Upper lobe of right lung (tissue), 1 donor: ENCODE measurements at regions not wholly inside any gene's neighbourhood (a gene's known extent, or its start where the extent isn't known, plus 50 kb on each side); places are given as distances from the start of the nearest gene placed in this dataset.

Experiments used
- ATAC-seq: fragments of 200-7000 bp; cut with Tn5 transposase; one replicate; pipeline ENCODE4 v1.9.1; 2020; ENCODE audit warnings: mild to moderate bottlenecking, moderate library complexity
- DNase-seq: peaks from one replicate; pipeline ENCODE4 v3.0.0-alpha.2; 2020
- H3K27ac ChIP-seq: fragments of 200-600 bp; one replicate; pipeline ENCODE4 v1.8.0; 2022
- H3K27me3 ChIP-seq: fragments of 200-600 bp; one replicate; pipeline ENCODE4 v1.8.0; 2022; ENCODE audit warnings: mild to moderate bottlenecking
- H3K36me3 ChIP-seq: fragments of 200-600 bp; one replicate; pipeline ENCODE4 v1.8.0; 2022
- H3K4me1 ChIP-seq: fragments of 200-600 bp; one replicate; pipeline ENCODE4 v1.8.0; 2022
- H3K4me3 ChIP-seq: fragments of 200-600 bp; one replicate; pipeline ENCODE4 v1.8.0; 2022; ENCODE audit warnings: mild to moderate bottlenecking
- H3K9me3 ChIP-seq: fragments of 200-600 bp; one replicate; pipeline ENCODE4 v1.8.0; 2022
- CTCF ChIP-seq: fragments of 200-600 bp; IDR thresholded peaks from one replicate; pipeline ENCODE4 v1.8.0; 2022; ENCODE audit warnings: antibody characterized with exemption
- intact Hi-C: fragments of 100-400 bp; cut with DNase I; formaldehyde crosslinking; loops from one replicate; pipeline ENCODE4 v1.11.0; 2022
- donor health status: DM: no; HTN: yes; CAD: no; lungs with severe emphysema.

- H3K4me1 ChIP-seq: no peaks in the 10 kb centered on the region
- ATAC-seq (no peak), DNase-seq (no peak)
- H3K27ac ChIP-seq: no peak overlapping the region
- TF ChIP-seq CTCF: no peak
- no peaks in the 10 kb centered on the region for H3K36me3 ChIP-seq
- H3K27me3 ChIP-seq: no peaks in the 10 kb centered on the region
- intact Hi-C loops: no loop called here
- H3K4me3 ChIP-seq: no peak overlapping the region
- H3K9me3 ChIP-seq: no peaks in the 10 kb centered on the region
Measured at GRCh38 chr1:55749975-55750627, 534.9 kb upstream of the USP24 start.

- Histone ChIP-seq H3K36me3 (no peaks in the 10 kb centered on the region), H3K4me1 (no peaks in the 10 kb centered on the region), H3K27me3 (no peaks in the 10 kb centered on the region), H3K27ac (no peak overlapping the region), H3K9me3 (no peaks in the 10 kb centered on the region), H3K4me3 (no peak overlapping the region)
- ATAC-seq (no peak), DNase-seq (no peak)
- intact Hi-C loops: no loop called here
- no peak for TF ChIP-seq CTCF
Measured at GRCh38 chr1:55747408-55747841, 532.3 kb upstream of the USP24 start.

- no peak for TF ChIP-seq CTCF
- no peak overlapping the region for H3K27ac ChIP-seq
- H3K4me3 ChIP-seq: no peak overlapping the region
- intact Hi-C loops: no loop called here
- H3K27me3 ChIP-seq: no peaks in the 10 kb centered on the region
- no peak for DNase-seq
- no peak for ATAC-seq
- no peaks in the 10 kb centered on the region for H3K4me1 ChIP-seq
- no peaks in the 10 kb centered on the region for H3K9me3 ChIP-seq
- H3K36me3 ChIP-seq: no peaks in the 10 kb centered on the region
Measured at GRCh38 chr1:55746710-55747109, 531.5 kb upstream of the USP24 start.

DNA sequence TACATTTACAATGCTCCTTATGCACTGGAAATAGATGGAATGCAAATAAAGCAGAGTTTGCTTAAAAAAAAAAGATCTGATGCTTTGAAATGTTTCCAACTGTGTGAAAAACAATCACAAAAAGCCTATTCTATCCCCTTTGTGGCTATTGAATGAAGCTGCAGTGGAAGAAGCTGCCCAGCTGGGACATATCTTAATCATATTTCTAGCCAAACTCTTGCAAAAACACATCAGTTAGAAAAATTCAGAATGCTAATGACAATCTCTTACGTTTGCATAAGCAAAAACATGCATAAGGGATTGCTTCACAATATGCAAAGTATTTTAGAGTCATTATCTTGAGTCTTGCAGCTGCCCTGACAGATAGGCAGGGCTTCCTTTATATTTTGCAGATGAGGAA lies 526.4 kb upstream of the USP24 start:
- Histone ChIP-seq H3K36me3 (no peaks in the 10 kb centered on the region), H3K27me3 (no peaks in the 10 kb centered on the region), H3K9me3 (no peaks in the 10 kb centered on the region), H3K4me3 (no peak overlapping the region), H3K4me1 (no peaks in the 10 kb centered on the region), H3K27ac (no peak overlapping the region)
- TF ChIP-seq CTCF: no peak
- no peak for DNase-seq
- intact Hi-C loops: no loop called here
- ATAC-seq: no peak

GRCh38 chr1:55735106-55735505 lies 519.9 kb upstream of the USP24 start:
- DNase-seq (no peak), ATAC-seq (no peak)
- no peaks in the 10 kb centered on the region for H3K4me1 ChIP-seq
- no peaks in the 10 kb centered on the region for H3K36me3 ChIP-seq
- intact Hi-C loops: no loop called here
- no peaks in the 10 kb centered on the region for H3K27me3 ChIP-seq
- H3K9me3 ChIP-seq: no peaks in the 10 kb centered on the region
- TF ChIP-seq CTCF: no peak
- H3K27ac ChIP-seq: no peak overlapping the region
- no peak overlapping the region for H3K4me3 ChIP-seq

- intact Hi-C loops: no loop called here
- TF ChIP-seq CTCF: no peak
- Histone ChIP-seq H3K27ac (no peak overlapping the region), H3K9me3 (no peaks in the 10 kb centered on the region), H3K27me3 (no peaks in the 10 kb centered on the region), H3K4me3 (no peak overlapping the region), H3K4me1 (no peaks in the 10 kb centered on the region), H3K36me3 (no peaks in the 10 kb centered on the region)
- ATAC-seq (peak; percentile 43), DNase-seq (no peak)
Measured at GRCh38 chr1:55726994-55727393, 511.8 kb upstream of the USP24 start.
